ENCODE measurements at regions not wholly inside any gene's neighbourhood (a gene's known extent, or its start where the extent isn't known, plus 50 kb on each side); places are given as distances from the start of the nearest gene placed in this dataset.

GRCh38 chr21:35508139-35508888 lies 459.2 kb upstream of the RUNX1 start:
- Histone ChIP-seq H3F3A (ENCODE audit: insufficient read depth, low read length) (no peaks in the 10 kb centered on the region), H2AFZ (ENCODE audit: low read length) (no peak overlapping the region), H3K9ac (ENCODE audit: low read length) (no peak overlapping the region), H3K27ac (ENCODE audit: low read length) (no peak overlapping the region), H4K20me1 (ENCODE audit: insufficient read depth, low read length) (no peaks in the 10 kb centered on the region), H3K36me3 (replicated peaks; ENCODE audit: insufficient read depth, low read length) (no peaks in the 10 kb centered on the region), H3K4me3 (ENCODE audit: low read length) (no peak overlapping the region), H3K4me2 (ENCODE audit: low read depth, low read length) (no peak overlapping the region), H3K79me2 (ENCODE audit: low read length) (no peaks in the 10 kb centered on the region), H3K4me1 (ENCODE audit: low read length) (no peaks in the 10 kb centered on the region), H3K9me3 (replicated peaks; ENCODE audit: insufficient read depth, low read length) (no peaks in the 10 kb centered on the region), H3K9me2 (replicated peaks; ENCODE audit: insufficient read depth, low read length) (no peaks in the 10 kb centered on the region), H3K27me3 (replicated peaks; ENCODE audit: insufficient read depth, low read length) (no peaks in the 10 kb centered on the region)
- no peak for DNase-seq
- TF ChIP-seq, protein P1, sequence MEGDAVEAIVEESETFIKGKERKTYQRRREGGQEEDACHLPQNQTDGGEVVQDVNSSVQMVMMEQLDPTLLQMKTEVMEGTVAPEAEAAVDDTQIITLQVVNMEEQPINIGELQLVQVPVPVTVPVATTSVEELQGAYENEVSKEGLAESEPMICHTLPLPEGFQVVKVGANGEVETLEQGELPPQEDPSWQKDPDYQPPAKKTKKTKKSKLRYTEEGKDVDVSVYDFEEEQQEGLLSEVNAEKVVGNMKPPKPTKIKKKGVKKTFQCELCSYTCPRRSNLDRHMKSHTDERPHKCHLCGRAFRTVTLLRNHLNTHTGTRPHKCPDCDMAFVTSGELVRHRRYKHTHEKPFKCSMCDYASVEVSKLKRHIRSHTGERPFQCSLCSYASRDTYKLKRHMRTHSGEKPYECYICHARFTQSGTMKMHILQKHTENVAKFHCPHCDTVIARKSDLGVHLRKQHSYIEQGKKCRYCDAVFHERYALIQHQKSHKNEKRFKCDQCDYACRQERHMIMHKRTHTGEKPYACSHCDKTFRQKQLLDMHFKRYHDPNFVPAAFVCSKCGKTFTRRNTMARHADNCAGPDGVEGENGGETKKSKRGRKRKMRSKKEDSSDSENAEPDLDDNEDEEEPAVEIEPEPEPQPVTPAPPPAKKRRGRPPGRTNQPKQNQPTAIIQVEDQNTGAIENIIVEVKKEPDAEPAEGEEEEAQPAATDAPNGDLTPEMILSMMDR (IDR thresholded peaks at IDR 0.05; ENCODE audit: low read length): no peak
- TF ChIP-seq EZH2phosphoT487 (IDR thresholded peaks at IDR 0.05; ENCODE audit: low read length) (no peak), EZH2 (optimal IDR thresholded peaks at IDR 0.05; ENCODE audit: low read depth, low read length) (no peak)

GRCh38 chr21:35507181-35507759 lies 458.2 kb upstream of the RUNX1 start:
- no peak overlapping the region for H3K4me2 ChIP-seq (ENCODE audit: low read depth, low read length)
- H3K9me3 ChIP-seq (replicated peaks; ENCODE audit: insufficient read depth, low read length): no peaks in the 10 kb centered on the region
- no peaks in the 10 kb centered on the region for H3K4me1 ChIP-seq (ENCODE audit: low read length)
- H3K27ac ChIP-seq (ENCODE audit: low read length): no peak overlapping the region
- TF ChIP-seq EZH2 (optimal IDR thresholded peaks at IDR 0.05; ENCODE audit: low read depth, low read length) (no peak), EZH2phosphoT487 (IDR thresholded peaks at IDR 0.05; ENCODE audit: low read length) (no peak)
- TF ChIP-seq, protein P1 (IDR thresholded peaks at IDR 0.05; ENCODE audit: low read length): no peak
- H3K36me3 ChIP-seq (replicated peaks; ENCODE audit: insufficient read depth, low read length): no peaks in the 10 kb centered on the region
- no peak for DNase-seq
- no peaks in the 10 kb centered on the region for H3F3A ChIP-seq (ENCODE audit: insufficient read depth, low read length)
- no peaks in the 10 kb centered on the region for H3K27me3 ChIP-seq (replicated peaks; ENCODE audit: insufficient read depth, low read length)
- no peaks in the 10 kb centered on the region for H3K79me2 ChIP-seq (ENCODE audit: low read length)
- H3K4me3 ChIP-seq (ENCODE audit: low read length): no peak overlapping the region
- no peak overlapping the region for H2AFZ ChIP-seq (ENCODE audit: low read length)
- H3K9me2 ChIP-seq (replicated peaks; ENCODE audit: insufficient read depth, low read length): no peaks in the 10 kb centered on the region
- H3K9ac ChIP-seq (ENCODE audit: low read length): no peak overlapping the region
- no peaks in the 10 kb centered on the region for H4K20me1 ChIP-seq (ENCODE audit: insufficient read depth, low read length)

DNA sequence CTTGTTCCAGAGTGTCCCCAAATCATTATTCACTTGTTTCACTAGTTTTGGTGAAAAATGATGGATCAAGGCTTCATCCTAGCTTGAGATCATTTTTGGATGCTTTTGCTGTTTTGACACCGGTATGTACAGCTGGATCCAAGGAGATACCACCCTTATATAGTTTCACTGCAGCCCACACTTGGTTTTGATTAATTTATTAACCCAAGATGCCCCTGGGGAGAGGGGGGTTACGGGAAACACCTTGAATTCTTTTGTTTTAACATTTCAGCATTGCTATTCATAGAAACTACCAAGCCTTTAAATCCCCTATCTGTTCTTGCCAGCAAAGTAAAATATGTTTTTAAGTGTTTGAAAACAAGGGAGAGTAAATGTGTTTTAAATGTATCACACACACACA lies 457.7 kb upstream of the RUNX1 start:
- Histone ChIP-seq H3K79me2 (ENCODE audit: low read length) (no peaks in the 10 kb centered on the region), H4K20me1 (ENCODE audit: insufficient read depth, low read length) (no peaks in the 10 kb centered on the region), H3F3A (ENCODE audit: insufficient read depth, low read length) (no peaks in the 10 kb centered on the region), H3K27me3 (replicated peaks; ENCODE audit: insufficient read depth, low read length) (no peaks in the 10 kb centered on the region), H3K4me3 (ENCODE audit: low read length) (no peak overlapping the region), H3K27ac (ENCODE audit: low read length) (no peak overlapping the region), H3K9ac (ENCODE audit: low read length) (no peak overlapping the region), H2AFZ (ENCODE audit: low read length) (no peak overlapping the region), H3K36me3 (replicated peaks; ENCODE audit: insufficient read depth, low read length) (no peaks in the 10 kb centered on the region), H3K9me2 (replicated peaks; ENCODE audit: insufficient read depth, low read length) (no peaks in the 10 kb centered on the region), H3K9me3 (replicated peaks; ENCODE audit: insufficient read depth, low read length) (no peaks in the 10 kb centered on the region), H3K4me1 (ENCODE audit: low read length) (no peaks in the 10 kb centered on the region), H3K4me2 (ENCODE audit: low read depth, low read length) (no peak overlapping the region)
- TF ChIP-seq EZH2 (optimal IDR thresholded peaks at IDR 0.05; ENCODE audit: low read depth, low read length) (no peak), EZH2phosphoT487 (IDR thresholded peaks at IDR 0.05; ENCODE audit: low read length) (no peak)
- TF ChIP-seq, protein P1 (IDR thresholded peaks at IDR 0.05; ENCODE audit: low read length): no peak
- no peak for DNase-seq
